HK-2 (cell line): ENCODE measurements at regions not wholly inside any gene's neighbourhood (a gene's known extent, or its start where the extent isn't known, plus 50 kb on each side); places are given as distances from the start of the nearest gene placed in this dataset.

Experiments used
- DNase-seq: peaks from one replicate; pipeline ENCODE4 v3.0.0-alpha.2; 2018; ENCODE audit not compliant: unreplicated experiment

- DNase-seq = peak; percentile 42
Measured at GRCh38 chr20:11716239-11716944, 201.3 kb upstream of the BTBD3 start.

DNA sequence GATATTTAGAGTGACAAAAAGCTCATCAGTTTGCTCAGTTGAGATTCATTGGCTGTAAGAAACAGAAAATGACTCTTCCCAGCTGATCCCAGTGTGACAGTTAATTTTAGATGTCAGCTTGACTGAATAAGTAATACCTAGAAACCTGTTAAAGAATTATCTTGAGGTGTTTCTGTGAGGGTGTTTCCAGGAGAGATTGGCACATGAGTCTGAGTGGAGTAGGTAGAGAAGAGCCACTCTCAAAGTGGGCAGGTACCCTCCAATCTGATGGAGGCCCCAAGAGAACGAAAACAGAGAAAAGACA, 200.8 kb upstream of the BTBD3 start:
- DNase-seq = no peak

GRCh38 chr20:11717562-11717961, 200.1 kb upstream of the BTBD3 start:
- DNase-seq = no peak

DNA sequence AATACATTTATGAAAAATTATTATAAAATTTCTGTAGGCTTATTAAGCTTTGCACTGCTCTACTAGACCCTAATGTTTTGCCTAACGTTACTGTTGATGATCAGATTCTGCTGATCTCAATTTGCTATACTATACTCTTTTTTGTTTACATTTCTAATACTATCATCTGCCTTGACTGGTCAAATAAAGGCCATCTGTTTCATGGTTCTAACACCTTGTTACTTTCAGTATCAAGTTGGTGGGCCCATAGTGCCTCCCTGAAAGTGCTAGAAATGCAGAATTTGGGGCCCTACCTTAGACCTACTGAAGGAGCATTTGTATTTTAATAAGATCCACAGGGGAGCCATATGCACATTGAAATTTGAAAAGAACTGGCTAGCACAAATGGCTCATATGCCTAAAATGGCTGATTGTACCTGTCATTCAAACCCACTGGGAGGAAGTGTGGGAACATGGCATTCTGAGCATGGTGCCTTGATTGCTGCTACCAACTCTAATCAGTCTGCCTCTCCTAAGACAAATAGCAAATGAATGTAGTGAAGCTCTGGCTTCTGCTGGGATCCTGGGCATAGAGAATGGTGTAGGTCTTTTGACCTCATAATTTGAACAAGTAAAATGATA, 199.1 kb upstream of the BTBD3 start:
- DNase-seq = no peak

- DNase-seq = no peak
Measured at GRCh38 chr20:11719153-11719552, 198.5 kb upstream of the BTBD3 start.

DNA sequence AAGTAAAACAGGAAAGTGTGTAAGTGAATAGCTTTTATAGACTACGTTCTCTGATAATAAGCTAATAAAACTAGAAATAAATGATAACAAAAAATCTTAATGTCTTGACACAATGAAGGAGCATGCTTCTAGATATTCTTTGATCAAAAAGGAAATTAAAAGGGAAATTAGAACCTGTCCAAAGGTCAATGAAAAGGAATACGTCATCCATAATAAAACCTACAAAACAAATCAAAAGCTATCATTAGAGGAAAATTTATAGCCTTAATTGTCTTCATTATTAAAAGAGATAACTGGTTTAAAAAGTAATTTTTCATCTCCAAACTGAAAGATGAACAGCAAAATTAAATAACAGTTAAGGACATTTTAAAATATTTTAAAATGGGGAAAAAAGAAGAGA, 196.3 kb upstream of the BTBD3 start:
- no peak for DNase-seq

DNA sequence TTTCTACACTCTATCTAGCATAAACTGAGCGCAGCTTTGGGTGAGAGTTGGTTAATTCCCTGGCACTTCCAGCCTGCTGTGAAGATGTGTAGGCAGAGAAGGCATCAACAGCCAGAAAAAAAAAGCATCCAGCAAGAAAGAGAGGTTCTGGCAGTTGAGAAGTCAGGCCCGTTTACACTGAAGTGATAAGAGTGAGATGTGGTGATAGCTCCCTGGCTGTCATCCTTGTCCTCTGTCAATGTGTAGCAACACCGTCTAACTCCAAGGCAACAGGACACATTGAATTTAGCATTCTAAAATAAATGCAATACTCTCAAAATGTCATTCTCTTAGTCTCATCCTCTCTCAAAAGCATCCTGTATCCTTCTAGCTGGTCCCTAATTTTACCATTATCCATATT, 193.6 kb upstream of the BTBD3 start:
- DNase-seq = no peak

DNA sequence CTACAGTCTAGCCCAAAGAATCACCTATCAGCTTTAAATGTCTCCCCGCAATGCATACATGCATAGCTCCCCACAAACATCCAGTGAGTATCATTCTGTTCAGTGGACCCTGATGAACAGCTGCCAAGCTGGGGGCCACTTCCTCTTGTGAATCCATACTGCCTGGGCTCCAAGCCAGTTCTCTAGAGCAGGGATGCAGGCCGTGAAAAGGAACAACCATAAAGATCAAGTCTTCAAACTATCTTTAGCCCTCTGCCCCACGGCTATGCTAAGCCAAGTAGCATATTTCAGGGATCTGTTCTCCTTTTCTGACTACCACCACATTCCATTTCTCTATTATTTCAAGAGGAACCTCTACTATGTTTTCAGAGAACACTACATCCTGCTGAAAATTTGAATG, 191.7 kb upstream of the BTBD3 start:
- no peak for DNase-seq

DNA sequence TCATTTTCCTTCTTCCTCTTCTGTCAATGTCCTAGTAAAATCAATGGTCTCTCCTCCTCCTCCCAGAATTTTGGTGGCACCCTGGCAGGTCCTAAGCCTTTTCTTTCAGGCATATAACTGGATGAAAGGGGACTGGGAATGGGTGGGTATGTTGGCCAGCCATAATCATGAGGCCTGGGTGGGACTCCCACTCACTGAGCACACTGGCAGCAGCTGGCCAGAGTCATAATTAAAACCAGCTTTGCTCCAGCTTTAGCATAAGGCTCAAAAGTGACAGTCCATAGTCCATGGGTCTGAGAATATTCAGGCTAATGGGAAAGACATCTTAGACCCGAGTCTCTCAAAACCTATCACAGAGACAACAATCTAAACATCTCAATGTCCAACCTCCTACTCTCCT, 190.0 kb upstream of the BTBD3 start:
- no peak for DNase-seq

DNA sequence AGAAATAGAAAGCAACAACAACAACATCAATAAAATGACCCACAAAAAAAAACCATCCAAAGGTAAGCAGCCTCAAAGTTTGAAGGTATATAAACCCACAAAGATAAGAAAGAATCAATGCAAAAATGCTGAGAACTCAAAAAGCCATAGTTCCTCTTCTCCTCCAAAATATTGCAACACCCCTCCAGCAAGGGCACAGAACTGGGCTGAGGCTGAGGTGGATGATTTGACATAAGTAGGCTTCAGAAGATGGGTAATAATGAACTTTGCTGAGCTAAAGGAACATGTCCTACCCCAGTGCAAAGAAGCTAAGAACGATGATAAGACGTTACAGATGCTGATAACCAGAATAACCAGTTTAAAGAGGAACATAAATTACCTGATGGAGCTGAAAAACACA, 188.8 kb upstream of the BTBD3 start:
- no peak for DNase-seq

DNA sequence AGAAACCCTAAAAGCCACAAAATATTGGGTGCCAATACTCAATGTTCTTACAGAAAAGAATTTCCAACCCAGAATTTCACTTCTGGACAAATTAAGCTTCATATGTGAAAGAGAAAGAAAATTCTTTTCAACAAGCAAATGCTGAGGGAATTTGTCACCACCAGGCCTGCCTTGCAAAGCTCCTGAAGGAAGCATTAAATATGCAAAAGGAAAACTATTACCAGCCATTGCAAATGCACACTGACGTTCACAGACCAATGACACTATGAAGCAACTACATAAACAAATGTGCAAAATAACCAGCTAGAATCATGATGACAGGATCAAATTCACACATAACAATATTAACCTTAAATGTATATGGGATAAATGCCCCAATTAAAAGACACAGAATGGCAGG, 187.9 kb upstream of the BTBD3 start:
- DNase-seq = no peak

DNA sequence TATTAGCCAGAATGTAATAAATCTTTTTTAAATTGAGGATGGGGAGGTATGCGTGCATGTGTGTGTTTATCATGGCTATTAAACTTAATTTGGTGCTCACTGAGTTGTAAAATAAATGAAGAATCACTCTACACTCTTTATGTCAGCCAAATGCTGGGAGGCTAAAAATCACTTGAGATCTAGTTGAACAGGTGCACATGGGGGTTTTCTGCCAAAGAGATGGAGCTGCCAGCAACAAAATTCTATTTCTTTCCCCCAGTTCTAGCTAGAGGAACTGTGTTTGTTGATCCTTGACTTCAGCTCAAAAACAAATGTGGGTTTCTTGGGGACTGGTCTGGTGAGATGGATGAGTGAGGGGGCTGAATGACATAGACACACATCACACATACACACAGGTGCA, 183.3 kb upstream of the BTBD3 start:
- no peak for DNase-seq

GRCh38 chr20:11738852-11739251, 178.8 kb upstream of the BTBD3 start:
- no peak for DNase-seq

DNA sequence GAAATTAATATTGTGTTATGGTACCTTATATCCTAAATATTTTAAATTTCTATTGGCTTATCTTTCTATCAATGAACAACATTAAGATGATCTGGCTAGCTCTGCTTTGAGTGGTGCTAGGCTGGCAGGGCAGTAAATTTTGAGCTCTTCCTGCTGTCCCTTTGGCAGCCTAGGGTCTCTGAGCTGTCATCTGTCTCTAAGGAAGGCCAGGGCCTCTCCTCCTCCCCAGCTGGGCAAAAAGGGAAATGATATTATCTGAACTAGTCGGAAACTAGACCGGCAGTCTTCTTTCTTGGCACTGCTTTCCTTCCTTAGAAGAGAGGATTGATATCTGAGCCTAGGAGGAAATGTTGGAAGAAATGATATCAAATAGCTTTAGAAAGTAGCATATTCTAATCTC, 176.7 kb upstream of the BTBD3 start:
- DNase-seq = no peak

GRCh38 chr20:11745145-11745544, 172.5 kb upstream of the BTBD3 start:
- no peak for DNase-seq

GRCh38 chr20:11748436-11748835, 169.3 kb upstream of the BTBD3 start:
- DNase-seq = no peak

DNA sequence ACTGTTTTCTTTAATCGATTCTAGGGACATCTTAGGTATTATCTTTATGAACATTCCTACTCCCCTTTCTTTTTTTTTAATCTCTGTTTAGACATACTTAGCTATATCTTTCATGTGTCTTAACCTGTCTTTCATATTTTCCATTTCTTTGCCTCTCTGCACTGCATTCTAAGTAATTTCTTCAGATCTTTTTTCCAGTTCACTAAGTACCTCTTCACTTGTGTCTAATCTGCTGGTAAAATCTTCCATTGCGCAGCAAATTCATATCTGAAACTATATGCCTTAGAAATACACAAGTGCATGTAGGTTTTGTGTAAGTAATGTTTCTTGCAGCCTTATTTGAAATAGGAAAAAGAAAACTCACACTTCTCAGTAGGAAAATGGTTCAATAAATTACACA, 165.4 kb upstream of the BTBD3 start:
- no peak for DNase-seq

- DNase-seq = no peak
Measured at GRCh38 chr20:11753155-11753554, 164.5 kb upstream of the BTBD3 start.

DNA sequence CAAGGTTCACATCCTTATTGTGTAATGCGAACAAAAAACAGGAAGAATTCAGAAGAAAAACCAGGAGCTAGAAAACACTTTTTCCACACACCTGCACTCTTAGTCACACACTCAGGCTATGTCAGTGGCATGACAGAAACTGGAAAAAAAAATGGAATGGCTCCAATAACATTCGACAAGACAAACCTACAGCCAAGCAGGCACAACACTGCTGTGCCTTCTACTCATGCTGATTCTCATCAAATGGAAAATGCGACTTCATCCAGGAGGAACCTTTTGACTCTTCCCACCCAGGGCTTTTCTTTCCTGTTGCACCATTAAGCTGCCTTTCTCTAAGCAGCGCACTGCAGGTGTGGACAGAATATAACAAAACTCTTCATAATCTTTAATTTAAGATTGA, 163.2 kb upstream of the BTBD3 start:
- DNase-seq = no peak

DNA sequence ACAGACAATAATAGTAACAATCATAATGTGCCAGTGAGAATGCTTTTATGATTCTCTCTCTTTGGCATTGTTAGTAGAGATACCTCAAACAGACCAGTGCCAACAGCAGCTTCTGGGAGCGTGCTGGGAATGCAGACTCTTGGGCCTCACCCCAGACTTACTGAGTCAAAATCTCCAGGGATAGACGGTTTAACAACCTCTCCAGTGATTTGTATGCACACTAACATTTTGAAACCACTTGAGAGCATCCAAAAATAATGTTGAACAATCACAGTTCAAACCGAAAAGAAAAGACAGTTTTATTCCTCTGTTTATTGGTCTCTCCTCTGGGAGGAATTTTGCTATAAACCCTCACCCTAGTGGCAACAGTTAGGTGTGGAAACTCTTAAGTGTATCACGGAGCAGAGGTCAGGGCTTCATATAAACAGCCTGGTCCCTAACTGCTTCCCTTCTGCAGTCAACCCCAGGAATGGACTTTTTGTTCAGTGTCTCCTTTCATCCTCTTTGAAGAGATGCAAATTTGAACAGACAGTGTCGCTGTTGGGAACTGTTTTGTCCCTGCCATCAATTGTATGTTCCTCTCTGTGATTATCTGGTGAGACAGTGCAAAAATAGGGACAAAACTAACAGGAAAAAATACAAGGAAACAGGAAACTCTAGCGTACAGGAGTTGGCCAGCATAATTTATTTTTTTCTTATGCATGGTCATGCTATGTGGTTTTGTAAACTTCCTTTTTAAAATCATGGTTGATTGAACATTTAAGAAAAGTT, 162.4 kb upstream of the BTBD3 start:
- no peak for DNase-seq

DNA sequence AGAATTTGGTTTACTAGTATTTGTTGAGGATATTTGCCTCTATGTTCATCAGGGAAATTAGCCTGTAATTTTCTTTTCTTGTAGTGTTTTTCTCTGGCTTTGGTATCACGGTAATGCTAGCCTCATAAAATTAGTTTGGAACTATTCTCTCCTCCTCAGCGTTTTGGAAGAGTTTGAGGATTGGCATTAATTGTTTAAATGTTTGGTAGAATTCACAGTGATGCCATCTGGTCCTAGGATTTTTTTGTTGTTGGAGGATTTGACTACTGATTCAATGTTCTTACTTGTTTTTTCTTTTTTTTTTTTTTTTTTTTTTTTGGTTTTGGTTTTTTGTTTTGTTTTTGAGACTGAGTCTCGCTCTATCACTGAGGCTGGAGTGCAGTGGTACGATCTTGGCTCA, 156.2 kb upstream of the BTBD3 start:
- DNase-seq = no peak

- no peak for DNase-seq
Measured at GRCh38 chr20:11766961-11767360, 150.7 kb upstream of the BTBD3 start.

DNA sequence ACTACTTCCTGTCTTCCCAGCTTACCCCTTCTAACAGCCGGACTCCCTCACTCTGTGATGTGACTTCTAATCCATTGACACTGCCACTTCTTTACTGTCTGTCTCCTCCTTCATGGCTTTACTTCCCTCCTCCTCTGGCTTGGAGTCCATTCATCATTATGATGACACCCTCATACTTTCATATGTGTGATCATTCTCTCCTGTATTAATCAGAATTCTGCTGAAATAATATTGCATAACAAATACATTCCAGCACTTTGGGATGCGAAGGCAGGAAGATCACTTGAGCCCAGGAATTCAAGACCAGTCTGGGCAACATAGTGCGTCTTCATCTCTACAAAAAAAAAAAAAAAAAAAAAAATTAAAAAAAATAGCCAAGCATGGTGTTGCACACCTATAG, 147.9 kb upstream of the BTBD3 start:
- no peak for DNase-seq
